A549 (cell line): ENCODE measurements at regions not wholly inside any gene's neighbourhood (a gene's known extent, or its start where the extent isn't known, plus 50 kb on each side); places are given as distances from the start of the nearest gene placed in this dataset.

Source experiments
- ATAC-seq, 2 experiments: fragments of 200-7000 bp in 1 of 2; fragments of >200 bp in 1 of 2; cut with Nextera tagmentation in 1 of 2; cut with Tn5 transposase in 1 of 2; 3 replicates each; pipeline versions ENCODE4 v1.8.0 to v1.9.1; 2018 to 2020; ENCODE audit warnings: mild to moderate bottlenecking in 1 of 2, moderate library complexity in 1 of 2
- CTCF ChIA-PET: fragments of 300-600 bp; sonication (Branson Sonifier 250); formaldehyde crosslinking; extraction: SDS; loops from one replicate; lab custom pipeline; 2021; ENCODE audit warnings: antibody characterized with exemption, inconsistent platforms; lab: Yijun Ruan, JAX
- POLR2A ChIA-PET: fragments of 350-600 bp; formaldehyde crosslinking; extraction: SDS; loops from one replicate; lab custom pipeline; 2021; ENCODE audit warnings: antibody characterized with exemption, inconsistent platforms; lab: Yijun Ruan, JAX
- DNase-seq, 2 experiments: peaks; one replicate each; pipeline versions ENCODE4 v3.0.0 to v3.0.0-alpha.2; 2011 to 2016; ENCODE audit warnings: low read depth in 1 of 2, low spot score in 1 of 2
- FAIRE-seq: peaks from 2 replicates; lab custom pipeline; 2011; peaks lifted over from hg19 to GRCh38; lab: Jason Lieb, UNC
- H3K27ac ChIP-seq, 2 experiments: fragments of >200 bp; sonication (Bioruptor Twin); formaldehyde crosslinking; 3 replicates each; pipeline ENCODE4 v1.5.1; 2016 to 2017
- H3K4me1 ChIP-seq: fragments of >200 bp; sonication (Bioruptor Twin); formaldehyde crosslinking; 3 replicates; pipeline ENCODE4 v1.6.1; 2016
- H3K4me2 ChIP-seq: fragments of >200 bp; sonication (Bioruptor Twin); formaldehyde crosslinking; 3 replicates; pipeline ENCODE4 v1.6.1; 2016
- H3K4me3 ChIP-seq: fragments of >200 bp; sonication (Bioruptor Twin); formaldehyde crosslinking; 3 replicates; pipeline ENCODE4 v1.5.1; 2016
- H3K9me3 ChIP-seq: fragments of >200 bp; sonication (Bioruptor Twin); formaldehyde crosslinking; 3 replicates; pipeline ENCODE4 v1.6.1; 2016
- CBX2 ChIP-seq: fragments of 200-600 bp; sonication (generic); IDR thresholded peaks from 2 replicates; pipeline ENCODE4 v1.6.1; 2016; ENCODE audit warnings: low read depth, mild to moderate bottlenecking, borderline replicate concordance
- CBX8 ChIP-seq: fragments of 200-600 bp; sonication (generic); IDR thresholded peaks from 2 replicates; pipeline ENCODE4 v1.6.1; 2016
- CEBPB ChIP-seq, 2 experiments: fragments of >200 bp in 1 of 2; sonication (Bioruptor Twin) in 1 of 2; formaldehyde crosslinking in 1 of 2; IDR thresholded peaks; 2 replicates each; pipeline ENCODE4 v1.6.1; 2012 to 2016
- CTCF ChIP-seq: fragments of >200 bp; sonication (Bioruptor Twin); formaldehyde crosslinking; IDR thresholded peaks from 3 replicates; pipeline ENCODE4 v1.5.1; 2016
- FOXS1 ChIP-seq: fragments of 250-450 bp; sonication (Bioruptor Pico); IDR thresholded peaks from 2 replicates; pipeline ENCODE4 v1.5.0; 2020; ENCODE audit warnings: mild to moderate bottlenecking, moderate library complexity
- HDAC2 ChIP-seq: fragments of 200-600 bp; sonication (generic); IDR thresholded peaks from 2 replicates; pipeline ENCODE4 v1.6.1; 2016
- HEYL ChIP-seq: fragments of 250-450 bp; sonication (Bioruptor Pico); IDR thresholded peaks from 2 replicates; pipeline ENCODE4 v1.8.0; 2021; ENCODE audit warnings: mild to moderate bottlenecking, moderate library complexity
- HMGXB4 ChIP-seq: fragments of 250-450 bp; sonication (Bioruptor Pico); IDR thresholded peaks from 2 replicates; pipeline ENCODE4 v1.5.0; 2021; ENCODE audit warnings: mild to moderate bottlenecking, moderate library complexity, borderline replicate concordance
- HOXB13 ChIP-seq: fragments of 250-450 bp; sonication (Bioruptor Pico); IDR thresholded peaks from 2 replicates; pipeline ENCODE4 v1.5.0; 2020; ENCODE audit warnings: low read depth, mild to moderate bottlenecking, moderate library complexity
- JUNB ChIP-seq: fragments of >200 bp; sonication (Bioruptor Twin); formaldehyde crosslinking; IDR thresholded peaks from 2 replicates; pipeline ENCODE4 v1.6.1; 2016
- NPAS2 ChIP-seq: fragments of 250-450 bp; sonication (Bioruptor Pico); IDR thresholded peaks from 2 replicates; pipeline ENCODE4 v1.8.0; 2022; ENCODE audit warnings: mild to moderate bottlenecking, moderate library complexity, borderline replicate concordance
- POLR2A ChIP-seq: IDR thresholded peaks from 2 replicates; pipeline ENCODE4 v1.6.1; 2012; ENCODE audit warnings: mild to moderate bottlenecking, low read length
- POLR2AphosphoS2 ChIP-seq: conservative IDR thresholded peaks from 2 replicates; pipeline ENCODE4 v1.6.1; 2012; ENCODE audit warnings: low read length, improper control_type of control experiment, inconsistent platforms
- RARB ChIP-seq: fragments of 250-450 bp; sonication (Bioruptor Pico); IDR thresholded peaks from 2 replicates; pipeline ENCODE4 v1.8.0; 2021; ENCODE audit warnings: mild to moderate bottlenecking, moderate library complexity
- ZNF302 ChIP-seq: fragments of 250-450 bp; sonication (Bioruptor Pico); IDR thresholded peaks from 2 replicates; pipeline ENCODE4 v1.9.0; 2021; ENCODE audit warnings: inconsistent platforms, mild to moderate bottlenecking, moderate library complexity
- WGBS: methylation state at CpG from one replicate; pipeline ENCODE4 v1.1.6; 2017; ENCODE audit errors: missing lambda C conversion rate; 5-methylcytosine and 5-hydroxymethylcytosine counted together
- TF ChIP-seq, protein P1 (sequence below): IDR thresholded peaks from 2 replicates; pipeline ENCODE4 v1.6.1; 2012; ENCODE audit warnings: low read depth, borderline replicate concordance
- TF ChIP-seq, protein P2 (sequence below): fragments of 450-650 bp; IDR thresholded peaks from 2 replicates; pipeline ENCODE4 v1.6.1; 2014; ENCODE audit warnings: antibody characterized with exemption

DNA sequence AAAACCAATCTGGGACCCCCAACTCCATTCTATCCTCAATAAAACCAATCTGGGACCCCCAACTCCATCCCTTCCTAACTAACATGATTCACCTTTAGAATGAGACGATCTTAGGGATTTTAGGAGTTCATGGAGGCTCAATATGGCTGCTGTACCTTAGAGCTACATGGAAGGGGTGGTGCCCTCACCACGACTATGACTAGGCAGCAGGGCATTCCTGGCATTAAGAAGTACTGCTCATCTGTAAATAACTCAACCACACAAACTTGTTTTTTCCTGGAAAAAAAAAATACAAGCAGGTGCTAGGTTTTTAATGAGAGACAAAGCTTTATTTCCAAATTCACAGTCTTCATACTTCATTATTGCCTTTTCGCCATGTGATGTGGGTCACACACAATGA, 346.5 kb upstream of the FAT1 start:
- Histone ChIP-seq H3K27ac (no peak overlapping the region), H3K4me2 (no peak overlapping the region), H3K4me1 (no peaks in the 10 kb centered on the region), H3K9me3 (no peaks in the 10 kb centered on the region), H3K4me3 (no peak overlapping the region)
- CTCF ChIA-PET: no interaction called here
- no peak for TF ChIP-seq POLR2AphosphoS2
- no peak for TF ChIP-seq ZNF302 (CRISPR knock-in tag)
- TF ChIP-seq CBX2: no peak
- no peak for TF ChIP-seq NPAS2 (CRISPR knock-in tag)
- TF ChIP-seq HMGXB4 (CRISPR knock-in tag): no peak
- no peak for TF ChIP-seq CEBPB (IDR thresholded peaks at IDR 0.05)
- TF ChIP-seq CTCF: no peak
- TF ChIP-seq, protein P1, sequence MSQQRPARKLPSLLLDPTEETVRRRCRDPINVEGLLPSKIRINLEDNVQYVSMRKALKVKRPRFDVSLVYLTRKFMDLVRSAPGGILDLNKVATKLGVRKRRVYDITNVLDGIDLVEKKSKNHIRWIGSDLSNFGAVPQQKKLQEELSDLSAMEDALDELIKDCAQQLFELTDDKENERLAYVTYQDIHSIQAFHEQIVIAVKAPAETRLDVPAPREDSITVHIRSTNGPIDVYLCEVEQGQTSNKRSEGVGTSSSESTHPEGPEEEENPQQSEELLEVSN: no peak
- no peak for TF ChIP-seq JUNB
- TF ChIP-seq HDAC2: no peak
- TF ChIP-seq, protein P2, sequence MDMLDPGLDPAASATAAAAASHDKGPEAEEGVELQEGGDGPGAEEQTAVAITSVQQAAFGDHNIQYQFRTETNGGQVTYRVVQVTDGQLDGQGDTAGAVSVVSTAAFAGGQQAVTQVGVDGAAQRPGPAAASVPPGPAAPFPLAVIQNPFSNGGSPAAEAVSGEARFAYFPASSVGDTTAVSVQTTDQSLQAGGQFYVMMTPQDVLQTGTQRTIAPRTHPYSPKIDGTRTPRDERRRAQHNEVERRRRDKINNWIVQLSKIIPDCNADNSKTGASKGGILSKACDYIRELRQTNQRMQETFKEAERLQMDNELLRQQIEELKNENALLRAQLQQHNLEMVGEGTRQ: no peak
- no peak for TF ChIP-seq HEYL (CRISPR knock-in tag)
- TF ChIP-seq HOXB13 (CRISPR knock-in tag): no peak
- TF ChIP-seq POLR2A: no peak
- no peak for TF ChIP-seq RARB
- no peak for TF ChIP-seq CBX8
- TF ChIP-seq FOXS1 (CRISPR knock-in tag): no peak
- WGBS: 44% methylated on average over 3 of the region's 3 CpGs
- FAIRE-seq (no peak), DNase-seq (no peak), ATAC-seq (no peak)
- POLR2A ChIA-PET: no interaction called here

- DNase-seq: no peak
Observed at GRCh38 chr4:187070740-187071139, 347.1 kb upstream of the FAT1 start.

More at GRCh38 chr4:187070740-187071139, 347.1 kb upstream of the FAT1 start:
- TF ChIP-seq ZNF302 (CRISPR knock-in tag) (no peak), CBX2 (no peak)
- TF ChIP-seq, protein P2: no peak
- ChIA-PET CTCF (no interaction called here), POLR2A (no interaction called here)
- ATAC-seq: no peak
- Histone ChIP-seq H3K4me2 (no peak overlapping the region), H3K4me1 (no peaks in the 10 kb centered on the region), H3K27ac (no peak overlapping the region), H3K9me3 (no peaks in the 10 kb centered on the region), H3K4me3 (no peak overlapping the region)
- 33% methylated on average over 1 of the region's 1 CpG for WGBS
- FAIRE-seq: no peak
